GM23338 (cell line): ENCODE measurements at regions not wholly inside any gene's neighbourhood (a gene's known extent, or its start where the extent isn't known, plus 50 kb on each side); places are given as distances from the start of the nearest gene placed in this dataset.
A peak's percentile ranks its signal among the peaks of the same experiment; 100 is the strongest.

Experiments
- ATAC-seq: fragments of 200-7000 bp; cut with Tn5 transposase; 3 replicates; pipeline ENCODE4 v1.9.1; 2020
- DNase-seq: peaks from one replicate; pipeline ENCODE4 v3.0.0-alpha.2; 2015; ENCODE audit warnings: low spot score
- H2AFZ ChIP-seq: fragments of 200-600 bp; sonication (generic); 2 replicates; pipeline ENCODE4 v1.8.0; 2016; ENCODE audit warnings: antibody characterized with exemption, mild to moderate bottlenecking, moderate library complexity
- H3F3A ChIP-seq: fragments of 200-600 bp; sonication (generic); replicated peaks from 2 replicates; pipeline ENCODE4 v1.8.0; 2017; ENCODE audit warnings: antibody characterized with exemption, mixed run types, low read depth
- H3K27ac ChIP-seq: fragments of 200-600 bp; sonication (generic); 2 replicates; pipeline ENCODE4 v1.6.1; 2016; ENCODE audit warnings: low read depth
- H3K27me3 ChIP-seq: fragments of 200-600 bp; sonication (generic); 2 replicates; pipeline ENCODE4 v1.8.0; 2016; ENCODE audit warnings: mild to moderate bottlenecking, mixed run types, moderate library complexity; ENCODE audit not compliant: insufficient read depth
- H3K36me3 ChIP-seq: fragments of 200-600 bp; sonication (generic); 2 replicates; pipeline ENCODE4 v1.8.0; 2016; ENCODE audit warnings: mild to moderate bottlenecking; ENCODE audit not compliant: insufficient read depth
- H3K4me1 ChIP-seq: fragments of 200-600 bp; sonication (generic); 2 replicates; pipeline ENCODE4 v1.8.0; 2016; ENCODE audit warnings: mild to moderate bottlenecking, moderate library complexity; ENCODE audit not compliant: insufficient read depth
- H3K4me2 ChIP-seq: fragments of 200-600 bp; sonication (generic); 2 replicates; pipeline ENCODE4 v1.7.1; 2017; ENCODE audit warnings: mixed run types
- H3K4me3 ChIP-seq: fragments of 200-600 bp; sonication (generic); 2 replicates; pipeline ENCODE4 v1.6.1; 2016; ENCODE audit warnings: mixed run types
- H3K79me2 ChIP-seq: fragments of 200-600 bp; sonication (generic); replicated peaks from 2 replicates; pipeline ENCODE4 v1.8.0; 2017; ENCODE audit warnings: mild to moderate bottlenecking; ENCODE audit not compliant: insufficient read depth
- H3K9me2 ChIP-seq: fragments of 200-600 bp; sonication (generic); 2 replicates; pipeline ENCODE4 v1.8.0; 2017; ENCODE audit not compliant: insufficient read depth
- H4K20me1 ChIP-seq: fragments of 200-600 bp; sonication (generic); replicated peaks from 2 replicates; pipeline ENCODE4 v1.8.0; 2017; ENCODE audit warnings: mild to moderate bottlenecking; ENCODE audit not compliant: insufficient read depth
- H3K27ac Mint-ChIP-seq: 2 replicates; pipeline ENCODE4 v1.8.0; 2020; ENCODE audit warnings: inconsistent platforms, mild to moderate bottlenecking, moderate library complexity, mixed read lengths
- H3K27me3 Mint-ChIP-seq: 3 replicates; pipeline ENCODE4 v1.8.0; 2022; ENCODE audit warnings: low read depth, mild to moderate bottlenecking, moderate library complexity, mixed read lengths, inconsistent platforms; ENCODE audit not compliant: insufficient read depth, poor library complexity
- H3K36me3 Mint-ChIP-seq: 3 replicates; pipeline ENCODE4 v1.8.0; 2021; ENCODE audit warnings: low read depth, mild to moderate bottlenecking, inconsistent platforms, moderate library complexity, mixed read lengths
- H3K4me1 Mint-ChIP-seq: 3 replicates; pipeline ENCODE4 v1.8.0; 2020; ENCODE audit warnings: mild to moderate bottlenecking, inconsistent platforms, mixed read lengths
- H3K4me3 Mint-ChIP-seq: 3 replicates; pipeline ENCODE4 v1.8.0; 2021; ENCODE audit warnings: moderate library complexity, mild to moderate bottlenecking, inconsistent platforms, mixed read lengths
- H3K9me3 Mint-ChIP-seq: 3 replicates; pipeline ENCODE4 v1.8.0; 2020; ENCODE audit warnings: moderate library complexity, mild to moderate bottlenecking, inconsistent platforms, mixed read lengths
- ETS1 ChIP-seq: IDR thresholded peaks from 2 replicates; pipeline ENCODE4 v1.6.1; 2016; ENCODE audit warnings: antibody characterized with exemption
- EZH2 ChIP-seq: fragments of 200-600 bp; sonication (generic); IDR thresholded peaks from one replicate; pipeline ENCODE4 v1.8.0; 2017; ENCODE audit warnings: antibody characterized with exemption, mild to moderate bottlenecking, low read depth; ENCODE audit not compliant: unreplicated experiment
- JUNB ChIP-seq: IDR thresholded peaks from one replicate; pipeline ENCODE4 v1.6.1; 2016; ENCODE audit warnings: antibody characterized with exemption; ENCODE audit not compliant: unreplicated experiment
- POLR2AphosphoS5 ChIP-seq: IDR thresholded peaks from 2 replicates; pipeline ENCODE4 v1.6.1; 2016; ENCODE audit warnings: antibody characterized with exemption, low read depth
- STAT1 ChIP-seq: IDR thresholded peaks from one replicate; pipeline ENCODE4 v1.6.1; 2016; ENCODE audit warnings: antibody characterized with exemption; ENCODE audit not compliant: unreplicated experiment
- ZNF462 ChIP-seq: fragments of 250-450 bp; sonication (Bioruptor Pico); IDR thresholded peaks from 2 replicates; pipeline ENCODE4 v1.5.0; 2020; ENCODE audit warnings: mild to moderate bottlenecking, moderate library complexity

GRCh38 chr16:72654535-72654934 is 393.4 kb downstream of the ZFHX3 start (continued):
- TF ChIP-seq ETS1 (no peak), STAT1 (no peak), POLR2AphosphoS5 (no peak), EZH2 (no peak)

GRCh38 chr16:72649254-72649944 is 398.5 kb downstream of the ZFHX3 start:
- H3K4me3 ChIP-seq: no peak overlapping the region
- Mint-ChIP-seq H3K9me3 (peaks cover 11% of the 10 kb centered on the region; the same call in 2 of the 3 replicates), H3K36me3 (peaks cover 3% of the 10 kb centered on the region; the same call in 2 of the 3 replicates), H3K27ac (no peak overlapping the region), H3K4me3 (no peak overlapping the region), H3K27me3 (no peaks in the 10 kb centered on the region), H3K4me1 (peaks cover 19% of the 10 kb centered on the region)
- no peaks in the 10 kb centered on the region for H3K27me3 ChIP-seq
- H3K27ac ChIP-seq: no peak overlapping the region
- no peak overlapping the region for H3K4me2 ChIP-seq
- TF ChIP-seq STAT1 (no peak), JUNB (no peak), ETS1 (no peak)
- DNase-seq (peak; percentile 3), ATAC-seq (no peak)
- H3F3A ChIP-seq: no peaks in the 10 kb centered on the region
- H4K20me1 ChIP-seq: no peaks in the 10 kb centered on the region
- peaks cover 34% of the 10 kb centered on the region for H3K79me2 ChIP-seq
- no peak overlapping the region for H2AFZ ChIP-seq
- no peaks in the 10 kb centered on the region for H3K9me2 ChIP-seq
- peaks cover 10% of the 10 kb centered on the region; the same call in 1 of the 2 replicates for H3K4me1 ChIP-seq
- no peaks in the 10 kb centered on the region for H3K36me3 ChIP-seq

DNA sequence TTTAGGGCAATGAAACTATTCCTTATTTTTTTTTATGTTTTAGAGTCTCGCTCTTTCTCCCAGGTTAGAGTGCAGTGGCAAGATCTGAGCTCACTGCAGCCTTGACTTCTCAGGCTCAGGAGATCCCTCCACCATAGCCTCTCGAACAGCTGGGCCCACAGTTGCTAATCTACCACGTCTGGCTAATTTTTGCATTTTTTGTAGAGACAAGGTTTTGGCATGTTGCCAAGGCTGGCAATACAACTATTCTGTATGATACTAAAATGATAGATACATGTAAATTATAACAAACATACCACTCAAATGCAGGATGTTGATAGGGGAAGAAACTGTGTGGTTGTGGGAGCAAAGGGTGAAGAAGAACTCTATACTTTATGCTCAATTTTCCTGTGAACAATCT is 401.3 kb downstream of the ZFHX3 start:
- Mint-ChIP-seq H3K27me3 (no peaks in the 10 kb centered on the region), H3K4me3 (no peak overlapping the region), H3K36me3 (peaks cover 8% of the 10 kb centered on the region), H3K27ac (no peak overlapping the region), H3K4me1 (peaks cover 19% of the 10 kb centered on the region), H3K9me3 (peaks cover 8% of the 10 kb centered on the region; the same call in 2 of the 3 replicates)
- Histone ChIP-seq H3K9me2 (no peaks in the 10 kb centered on the region), H3K4me1 (peaks cover 10% of the 10 kb centered on the region; the same call in 1 of the 2 replicates), H2AFZ (no peak overlapping the region), H3K4me2 (no peak overlapping the region), H4K20me1 (no peaks in the 10 kb centered on the region), H3K27me3 (no peaks in the 10 kb centered on the region), H3K27ac (no peak overlapping the region), H3K36me3 (no peaks in the 10 kb centered on the region), H3F3A (no peaks in the 10 kb centered on the region), H3K79me2 (peaks cover 33% of the 10 kb centered on the region), H3K4me3 (no peak overlapping the region)
- DNase-seq (no peak), ATAC-seq (no peak)
- TF ChIP-seq ZNF462 (CRISPR knock-in tag): no peak
- TF ChIP-seq STAT1: no peak
- no peak for TF ChIP-seq POLR2AphosphoS5
- TF ChIP-seq ETS1: no peak
